Osteocyte (in vitro differentiated cells): ENCODE measurements at regions not wholly inside any gene's neighbourhood (a gene's known extent, or its start where the extent isn't known, plus 50 kb on each side); places are given as distances from the start of the nearest gene placed in this dataset.
"Not testable (repeated sequence)": the region's sequence is repeated elsewhere in the genome, so short reads cannot be mapped to it uniquely, and the experiment has no call there.

Source experiments
- DNase-seq: peaks from one replicate; pipeline ENCODE4 v3.0.0; 2021; ENCODE audit warnings: mixed read lengths; ENCODE audit not compliant: unreplicated experiment; ENCODE audit errors: extremely low spot score
- H3K27ac Mint-ChIP-seq: one replicate; pipeline ENCODE4 v1.8.0; 2021; ENCODE audit warnings: mild to moderate bottlenecking, mixed read lengths; ENCODE audit not compliant: unreplicated experiment
- H3K27me3 Mint-ChIP-seq: one replicate; pipeline ENCODE4 v1.8.0; 2021; ENCODE audit warnings: mixed read lengths; ENCODE audit not compliant: unreplicated experiment
- H3K36me3 Mint-ChIP-seq: one replicate; pipeline ENCODE4 v1.8.0; 2021; ENCODE audit warnings: mixed read lengths; ENCODE audit not compliant: unreplicated experiment
- H3K4me1 Mint-ChIP-seq: one replicate; pipeline ENCODE4 v1.8.0; 2021; ENCODE audit warnings: mixed read lengths; ENCODE audit not compliant: unreplicated experiment
- H3K4me3 Mint-ChIP-seq: one replicate; pipeline ENCODE4 v1.8.0; 2021; ENCODE audit warnings: mild to moderate bottlenecking, moderate library complexity, mixed read lengths; ENCODE audit not compliant: unreplicated experiment
- H3K9me3 Mint-ChIP-seq: one replicate; pipeline ENCODE4 v1.8.0; 2021; ENCODE audit warnings: mixed read lengths; ENCODE audit not compliant: unreplicated experiment
- TF ChIP-seq, protein P1 (sequence below): fragments of 200-600 bp; sonication (generic); IDR thresholded peaks from 2 replicates; pipeline ENCODE4 v1.5.0; 2021; ENCODE audit warnings: antibody characterized with exemption, mild to moderate bottlenecking, moderate library complexity

DNA sequence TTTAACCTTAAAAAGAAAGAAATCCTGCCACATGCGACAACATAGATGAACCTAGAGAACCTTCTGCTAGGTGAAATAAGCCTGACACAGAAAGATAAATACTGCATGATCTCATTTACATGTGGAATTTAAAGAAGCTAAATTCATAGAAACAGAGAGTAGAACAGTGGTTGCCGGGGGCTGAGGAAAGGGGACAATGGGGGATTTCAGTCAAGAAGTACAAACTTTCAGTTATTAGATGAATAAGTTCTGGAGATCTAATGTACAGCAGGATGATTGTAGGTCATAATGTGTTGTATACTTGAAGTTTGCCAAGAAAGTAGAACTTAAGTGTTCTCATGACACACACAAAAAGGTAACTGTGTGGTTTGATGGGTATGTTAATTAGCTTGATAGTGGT, 204.3 kb upstream of the PRSS16 start:
- no peak for DNase-seq
- Mint-ChIP-seq H3K4me1 (no peaks in the 10 kb centered on the region), H3K27ac (no peak overlapping the region), H3K27me3 (peaks cover 15% of the 10 kb centered on the region), H3K9me3 (no peaks in the 10 kb centered on the region), H3K36me3 (no peaks in the 10 kb centered on the region), H3K4me3 (no peak overlapping the region)
- TF ChIP-seq, protein P1, sequence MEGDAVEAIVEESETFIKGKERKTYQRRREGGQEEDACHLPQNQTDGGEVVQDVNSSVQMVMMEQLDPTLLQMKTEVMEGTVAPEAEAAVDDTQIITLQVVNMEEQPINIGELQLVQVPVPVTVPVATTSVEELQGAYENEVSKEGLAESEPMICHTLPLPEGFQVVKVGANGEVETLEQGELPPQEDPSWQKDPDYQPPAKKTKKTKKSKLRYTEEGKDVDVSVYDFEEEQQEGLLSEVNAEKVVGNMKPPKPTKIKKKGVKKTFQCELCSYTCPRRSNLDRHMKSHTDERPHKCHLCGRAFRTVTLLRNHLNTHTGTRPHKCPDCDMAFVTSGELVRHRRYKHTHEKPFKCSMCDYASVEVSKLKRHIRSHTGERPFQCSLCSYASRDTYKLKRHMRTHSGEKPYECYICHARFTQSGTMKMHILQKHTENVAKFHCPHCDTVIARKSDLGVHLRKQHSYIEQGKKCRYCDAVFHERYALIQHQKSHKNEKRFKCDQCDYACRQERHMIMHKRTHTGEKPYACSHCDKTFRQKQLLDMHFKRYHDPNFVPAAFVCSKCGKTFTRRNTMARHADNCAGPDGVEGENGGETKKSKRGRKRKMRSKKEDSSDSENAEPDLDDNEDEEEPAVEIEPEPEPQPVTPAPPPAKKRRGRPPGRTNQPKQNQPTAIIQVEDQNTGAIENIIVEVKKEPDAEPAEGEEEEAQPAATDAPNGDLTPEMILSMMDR, result no peak

DNA sequence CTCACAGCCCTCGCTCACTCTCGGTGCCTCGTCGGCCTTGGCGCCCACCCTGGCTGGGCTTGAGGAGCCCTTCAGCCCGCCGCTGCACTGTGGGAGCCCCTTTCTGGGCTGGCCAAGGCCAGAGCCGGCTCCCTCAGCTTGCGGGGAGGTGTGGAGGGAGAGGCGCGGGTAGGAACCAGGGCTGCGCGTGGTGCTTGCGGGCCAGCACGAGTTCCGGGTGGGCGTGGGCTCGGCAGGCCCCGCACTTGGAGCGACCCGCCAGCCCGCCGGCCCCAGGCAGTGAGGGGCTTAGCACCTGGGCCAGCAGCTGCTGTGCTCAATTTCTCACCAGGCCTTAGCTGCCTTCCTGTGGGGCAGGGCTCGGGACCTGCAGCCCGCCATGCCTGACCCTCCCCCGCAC, 202.4 kb upstream of the PRSS16 start:
- H3K27me3 Mint-ChIP-seq, result peaks cover 12% of the 10 kb centered on the region
- not testable (repeated sequence) for H3K4me3 Mint-ChIP-seq, H3K9me3 Mint-ChIP-seq, H3K27ac Mint-ChIP-seq, DNase-seq, H3K4me1 Mint-ChIP-seq, H3K36me3 Mint-ChIP-seq

DNA sequence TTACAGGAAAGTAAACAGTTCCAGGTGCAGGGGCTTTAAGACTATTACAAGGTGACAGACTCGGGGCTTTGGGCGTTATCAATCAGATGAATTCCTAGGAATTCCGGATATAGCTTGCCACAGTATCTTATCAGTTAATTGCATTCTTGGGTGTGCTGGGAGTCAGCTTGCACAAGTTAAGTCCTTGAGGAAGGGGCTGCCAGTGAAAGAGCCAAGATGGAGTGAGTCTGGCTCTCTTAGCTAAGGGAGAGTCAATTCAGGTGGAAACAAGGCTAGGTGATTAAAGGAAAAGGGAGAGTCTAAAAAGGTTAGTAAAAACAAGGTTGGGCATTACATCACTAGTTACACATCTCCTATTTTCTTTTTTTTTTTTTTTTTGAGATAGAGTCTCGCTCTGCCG, 199.8 kb upstream of the PRSS16 start:
- not testable (repeated sequence) for H3K4me1 Mint-ChIP-seq, H3K9me3 Mint-ChIP-seq, H3K27me3 Mint-ChIP-seq, DNase-seq, H3K4me3 Mint-ChIP-seq, H3K36me3 Mint-ChIP-seq, H3K27ac Mint-ChIP-seq

DNA sequence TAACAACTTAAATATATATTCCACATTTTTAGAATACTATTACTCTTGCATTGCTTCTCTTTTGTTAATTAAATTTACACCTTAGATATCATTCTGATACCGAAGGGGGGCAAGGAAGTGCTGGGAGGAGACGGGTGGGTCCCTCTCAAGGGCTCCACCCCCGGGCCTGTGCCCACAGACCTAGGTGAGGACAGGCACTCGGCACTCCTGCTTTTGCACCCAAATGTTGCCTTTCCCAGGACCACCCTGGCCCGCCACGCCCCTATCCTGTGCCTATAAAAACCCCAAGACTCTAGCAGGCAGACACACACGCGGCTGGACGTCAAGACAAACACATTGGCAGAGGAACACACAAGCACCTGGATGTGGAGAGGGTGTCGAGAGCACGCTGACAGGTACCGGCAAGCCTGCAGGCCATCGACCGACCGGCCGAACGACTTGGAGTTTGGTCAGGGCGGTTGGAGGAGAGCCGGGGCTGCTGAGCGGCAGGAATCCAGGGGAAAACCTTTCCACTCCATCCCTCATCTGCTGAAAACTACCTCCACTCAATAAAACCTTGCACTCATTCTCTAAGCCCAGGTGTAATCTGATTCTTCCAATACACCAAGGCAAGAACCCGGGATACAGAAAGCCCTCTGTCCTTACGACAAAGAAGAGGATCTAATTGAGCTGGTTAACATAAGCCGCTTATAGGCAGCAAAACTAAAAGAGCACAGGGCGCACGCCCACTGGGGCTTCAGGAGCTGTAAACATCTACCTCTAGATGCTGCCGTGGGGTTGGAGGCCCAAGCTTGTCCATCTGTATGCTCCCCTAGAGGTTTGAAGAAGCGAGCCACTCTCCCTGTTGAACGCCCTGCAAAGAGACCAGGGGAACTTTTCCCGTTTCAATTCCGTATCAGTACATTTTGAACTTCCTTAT, 197.4 kb upstream of the PRSS16 start:
- Mint-ChIP-seq H3K27me3 (no peaks in the 10 kb centered on the region), H3K4me1 (no peaks in the 10 kb centered on the region), H3K27ac (no peak overlapping the region), H3K36me3 (no peaks in the 10 kb centered on the region), H3K9me3 (no peaks in the 10 kb centered on the region), H3K4me3 (no peak overlapping the region)
- no peak for DNase-seq
- TF ChIP-seq, protein P1, result no peak

DNA sequence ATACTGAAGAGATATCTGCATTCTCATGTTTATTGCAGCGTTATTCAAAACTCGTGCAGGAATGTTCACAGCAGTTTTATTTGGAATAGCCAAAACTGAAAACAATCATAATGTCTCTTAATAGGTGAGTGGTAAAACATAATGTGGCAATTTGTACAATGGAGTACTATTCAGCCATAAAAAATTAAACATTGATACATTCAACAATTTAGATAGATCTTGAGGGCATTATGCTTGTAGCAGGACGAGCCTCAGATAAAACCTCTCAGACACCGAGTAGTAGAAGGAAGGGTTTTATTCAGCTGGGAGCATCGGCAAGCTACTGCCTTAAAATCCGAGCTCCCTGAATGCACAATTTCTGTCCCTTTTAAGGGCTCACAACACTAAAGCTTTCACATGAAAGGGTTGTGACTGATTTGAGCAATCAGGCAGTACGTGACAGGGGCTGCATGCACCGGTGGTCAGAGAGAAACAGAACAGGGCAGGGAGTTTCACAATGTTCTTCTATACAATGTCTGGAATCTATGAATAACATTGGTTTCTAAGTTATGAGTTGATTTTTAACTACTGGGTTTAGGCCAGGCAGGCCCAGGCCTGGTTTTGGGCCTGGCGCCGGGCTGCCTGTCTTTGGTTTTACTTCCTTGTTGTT, 195.3 kb upstream of the PRSS16 start:
- not testable (repeated sequence) for H3K4me3 Mint-ChIP-seq, H3K27ac Mint-ChIP-seq, H3K36me3 Mint-ChIP-seq, H3K9me3 Mint-ChIP-seq, H3K4me1 Mint-ChIP-seq, DNase-seq
- peaks cover 12% of the 10 kb centered on the region for H3K27me3 Mint-ChIP-seq

DNA sequence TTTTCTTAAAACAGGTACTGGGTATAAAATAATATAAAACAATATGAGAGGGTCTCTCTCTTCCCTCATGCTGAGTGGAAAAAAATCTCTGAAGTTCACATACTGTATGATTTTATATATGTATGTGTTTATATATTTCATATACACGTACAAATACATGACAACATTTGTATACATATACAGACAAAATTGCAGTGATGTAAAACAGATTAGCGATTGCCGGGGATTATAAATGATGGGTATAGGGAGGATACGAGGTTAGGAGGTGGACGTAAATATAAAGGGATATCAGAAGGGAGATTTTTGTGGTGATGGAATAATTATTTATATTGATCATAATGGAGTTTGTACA, 194.8 kb upstream of the PRSS16 start:
- Mint-ChIP-seq H3K27ac (no peak overlapping the region), H3K4me1 (no peaks in the 10 kb centered on the region), H3K27me3 (peaks cover 12% of the 10 kb centered on the region), H3K9me3 (no peaks in the 10 kb centered on the region), H3K36me3 (no peaks in the 10 kb centered on the region), H3K4me3 (no peak overlapping the region)
- no peak for DNase-seq
- TF ChIP-seq, protein P1, result no peak
